HepG2 (cell line): ENCODE measurements at regions not wholly inside any gene's neighbourhood (a gene's known extent, or its start where the extent isn't known, plus 50 kb on each side); places are given as distances from the start of the nearest gene placed in this dataset.
"Not testable (repeated sequence)": the region's sequence is repeated elsewhere in the genome, so short reads cannot be mapped to it uniquely, and the experiment has no call there.

Experiments used
- ATAC-seq: fragments of 200-7000 bp; cut with Tn5 transposase; 3 replicates; pipeline ENCODE4 v1.9.1; 2020; ENCODE audit warnings: mild to moderate bottlenecking, moderate library complexity
- BruUV-seq: library from RNA; stranded (reverse); fragments of 400-500 nt; replicated peaks from 2 replicates; lab custom pipeline; 2021; lab: Mats Ljungman, UMichigan
- CTCF ChIA-PET: fragments of 300-600 bp; formaldehyde crosslinking; extraction: SDS; loops from one replicate; lab custom pipeline; 2021; ENCODE audit warnings: low total read pairs, inconsistent platforms, low intra/inter-chr PET ratio; lab: Yijun Ruan, JAX
- POLR2A ChIA-PET: fragments of 350-600 bp; sonication (Branson Sonifier 250); formaldehyde crosslinking; loops from one replicate; lab custom pipeline; 2020; ENCODE audit warnings: antibody characterized with exemption, inconsistent platforms; lab: Yijun Ruan, JAX
- DNase-seq: peaks from one replicate; pipeline ENCODE4 v3.0.0-alpha.2; 2015; ENCODE audit warnings: low spot score
- FAIRE-seq: peaks from 3 replicates; lab custom pipeline; 2011; peaks lifted over from hg19 to GRCh38; lab: Jason Lieb, UNC
- H2AFZ ChIP-seq: one replicate; pipeline ENCODE4 v1.6.1; 2011; ENCODE audit warnings: low read length, inconsistent platforms
- H3K27ac ChIP-seq: fragments of 300-600 bp; 3 replicates; pipeline ENCODE4 v1.8.0; 2011; ENCODE audit warnings: mixed run types, mild to moderate bottlenecking, mixed read lengths, low read length, inconsistent platforms; ENCODE audit not compliant: insufficient read depth; ENCODE audit errors: extremely low read length
- H3K27me3 ChIP-seq, 2 experiments: fragments of 200-600 bp in 1 of 2; 2 replicates in 1 of 2; 3 replicates in 1 of 2; pipeline versions ENCODE4 v1.6.0 to v1.8.0; 2011; ENCODE audit warnings: low read length in 2 of 2, mild to moderate bottlenecking in 2 of 2, moderate library complexity in 2 of 2, inconsistent platforms in 1 of 2; ENCODE audit not compliant: insufficient read depth in 2 of 2, control insufficient read depth in 1 of 2
- H3K36me3 ChIP-seq, 2 experiments: fragments of 200-600 bp in 1 of 2; replicated peaks in 1 of 2; 2 replicates in 1 of 2; 3 replicates in 1 of 2; pipeline versions ENCODE4 v1.5.1 to v1.8.0; 2011; ENCODE audit warnings: low read length in 2 of 2, inconsistent platforms in 1 of 2; ENCODE audit not compliant: insufficient read depth in 2 of 2, control insufficient read depth in 1 of 2
- H3K4me1 ChIP-seq: 2 replicates; pipeline ENCODE4 v1.5.1; 2012; ENCODE audit warnings: low read length, inconsistent platforms; ENCODE audit not compliant: insufficient read depth
- H3K4me2 ChIP-seq: 2 replicates; pipeline ENCODE4 v1.6.0; 2011; ENCODE audit warnings: low read depth, low read length, inconsistent platforms
- H3K4me3 ChIP-seq, 3 experiments: fragments of 200-600 bp in 1 of 3; sonication (generic), shearing (Covaris generic) in 1 of 3; replicated peaks in 1 of 3; 2 replicates each; pipeline ENCODE4 v1.5.1; 2011 to 2016; ENCODE audit warnings: low read length in 3 of 3, inconsistent platforms in 2 of 3, low read depth in 2 of 3, mild to moderate bottlenecking in 2 of 3, control low read depth in 1 of 3, mixed read lengths in 1 of 3; ENCODE audit not compliant: insufficient read depth in 1 of 3
- H3K79me2 ChIP-seq: one replicate; pipeline ENCODE4 v1.6.1; 2011; ENCODE audit warnings: low read length, inconsistent platforms; ENCODE audit not compliant: insufficient read depth
- H3K9ac ChIP-seq: 2 replicates; pipeline ENCODE4 v1.6.0; 2011; ENCODE audit warnings: mild to moderate bottlenecking, low read depth, low read length, inconsistent platforms; ENCODE audit not compliant: insufficient read depth
- H3K9me3 ChIP-seq: 2 replicates; pipeline ENCODE4 v1.5.1; 2012; ENCODE audit warnings: mild to moderate bottlenecking, low read length
- H4K20me1 ChIP-seq: 2 replicates; pipeline ENCODE4 v1.6.0; 2011; ENCODE audit warnings: inconsistent platforms, mild to moderate bottlenecking, low read length, moderate library complexity; ENCODE audit not compliant: insufficient read depth
- AHR ChIP-seq: IDR thresholded peaks from 2 replicates; pipeline ENCODE4 v1.6.1; 2018; ENCODE audit warnings: missing genetic modification reagents, missing compliant biosample characterization
- FUBP1 ChIP-seq: sonication (generic); formaldehyde crosslinking; IDR thresholded peaks from 2 replicates; pipeline ENCODE4 v1.5.1; 2020; ENCODE audit warnings: missing genetic modification reagents, mild to moderate bottlenecking, borderline replicate concordance
- PAF1 ChIP-seq: IDR thresholded peaks from 2 replicates; pipeline ENCODE4 v1.6.1; 2016; ENCODE audit warnings: missing genetic modification reagents, missing compliant biosample characterization
- RARG ChIP-seq: sonication (generic); formaldehyde crosslinking; IDR thresholded peaks from 2 replicates; pipeline ENCODE4 v1.4.0; 2020; ENCODE audit warnings: low read depth, mild to moderate bottlenecking, missing genetic modification reagents
- SAP130 ChIP-seq: IDR thresholded peaks from 2 replicates; pipeline ENCODE4 v1.6.1; 2016; ENCODE audit warnings: low read depth
- ZBTB7A ChIP-seq: sonication (generic); formaldehyde crosslinking; IDR thresholded peaks from 2 replicates; pipeline ENCODE4 v1.8.0; 2022; ENCODE audit warnings: mild to moderate bottlenecking, missing genetic modification reagents
- ZNF441 ChIP-seq: sonication (generic); formaldehyde crosslinking; IDR thresholded peaks from 2 replicates; pipeline ENCODE4 v1.7.0; 2021; ENCODE audit warnings: missing genetic modification reagents, borderline replicate concordance
- ZNF513 ChIP-seq: sonication (generic); formaldehyde crosslinking; conservative IDR thresholded peaks from 2 replicates; pipeline ENCODE4 v1.5.0; 2020; ENCODE audit warnings: missing genetic modification reagents
- ZNF576 ChIP-seq: sonication (generic); formaldehyde crosslinking; IDR thresholded peaks from 2 replicates; pipeline ENCODE4 v1.4.0; 2020; ENCODE audit warnings: mild to moderate bottlenecking, missing genetic modification reagents
- ZNF598 ChIP-seq: sonication (generic); formaldehyde crosslinking; IDR thresholded peaks from 2 replicates; pipeline ENCODE4 v1.5.1; 2020; ENCODE audit warnings: mild to moderate bottlenecking, missing genetic modification reagents, borderline replicate concordance
- ZSCAN12 ChIP-seq: sonication (generic); formaldehyde crosslinking; IDR thresholded peaks from 2 replicates; pipeline ENCODE4 v1.9.0; 2021; ENCODE audit warnings: mild to moderate bottlenecking, missing genetic modification reagents
- WGBS: methylation state at CpG from one replicate; pipeline ENCODE4 v1.1.6; 2017; ENCODE audit warnings: low lambda C conversion rate; 5-methylcytosine and 5-hydroxymethylcytosine counted together
- in situ Hi-C: cut with HindIII; loops from 2 replicates; pipeline ENCODE4 v1.10.0; 2017; ENCODE audit warnings: low pct_unique_long_range_greater_than_20kb; ENCODE audit not compliant: extremely low pct_ligation_motif_present
- intact Hi-C: fragments of 100-400 bp; cut with micrococcal nuclease; formaldehyde crosslinking; loops from one replicate; pipeline ENCODE4 v1.10.0; 2022; ENCODE audit not compliant: unreplicated experiment

- TF ChIP-seq FUBP1 (CRISPR knock-in tag), result no peak
- no peak for TF ChIP-seq ZSCAN12
Observed at GRCh38 chr12:19674437-19674836, 235.1 kb downstream of the AEBP2 start (continued).

- DNase-seq (no peak), FAIRE-seq (no peak), ATAC-seq (no peak)
- no TSS peak for BruUV-seq
- ChIA-PET POLR2A (no interaction called here), CTCF (no interaction called here)
- intact Hi-C loops (no loop called here), in situ Hi-C loops (no loop called here)
- no peak overlapping the region for H3K9ac ChIP-seq
- no peak overlapping the region for H3K27ac ChIP-seq
- no peaks in the 10 kb centered on the region for H4K20me1 ChIP-seq
- H3K4me2 ChIP-seq, result no peak overlapping the region
- no peaks in the 10 kb centered on the region for H3K9me3 ChIP-seq
- H2AFZ ChIP-seq, result no peak overlapping the region
- WGBS, result 3% methylated on average over 2 of the region's 2 CpGs
- no peaks in the 10 kb centered on the region for H3K79me2 ChIP-seq
- no peaks in the 10 kb centered on the region for H3K36me3 ChIP-seq
- H3K27me3 ChIP-seq, result no peaks in the 10 kb centered on the region
- TF ChIP-seq AHR (CRISPR knock-in tag), result no peak
- no peak for TF ChIP-seq SAP130 (CRISPR knock-in tag)
- TF ChIP-seq ZNF598 (CRISPR knock-in tag), result no peak
- no peak for TF ChIP-seq ZNF441 (CRISPR knock-in tag)
- no peak for TF ChIP-seq RARG (CRISPR knock-in tag)
- TF ChIP-seq ZBTB7A, result no peak
- no peak for TF ChIP-seq ZNF576
- TF ChIP-seq ZNF513 (CRISPR knock-in tag), result no peak
- no peak for TF ChIP-seq PAF1
- no peaks in the 10 kb centered on the region for H3K4me1 ChIP-seq
- H3K4me3 ChIP-seq, result no peak overlapping the region
Observed at GRCh38 chr12:19675361-19675760, 236.1 kb downstream of the AEBP2 start.

- H3K36me3 ChIP-seq, H3K9me3 ChIP-seq, ATAC-seq, H2AFZ ChIP-seq, H3K4me3 ChIP-seq, FAIRE-seq, BruUV-seq, in situ Hi-C loops, H3K4me1 ChIP-seq, H3K4me2 ChIP-seq, H3K27ac ChIP-seq, POLR2A ChIA-PET, CTCF ChIA-PET, H4K20me1 ChIP-seq, intact Hi-C loops, H3K79me2 ChIP-seq, H3K9ac ChIP-seq, H3K27me3 ChIP-seq, DNase-seq: not testable (repeated sequence)
- WGBS, result 2% methylated on average over 3 of the region's 3 CpGs
Observed at GRCh38 chr12:19678501-19678900, 239.2 kb downstream of the AEBP2 start.
